ENCODE measurements at regions not wholly inside any gene's neighbourhood (a gene's known extent, or its start where the extent isn't known, plus 50 kb on each side); places are given as distances from the start of the nearest gene placed in this dataset.

DNA sequence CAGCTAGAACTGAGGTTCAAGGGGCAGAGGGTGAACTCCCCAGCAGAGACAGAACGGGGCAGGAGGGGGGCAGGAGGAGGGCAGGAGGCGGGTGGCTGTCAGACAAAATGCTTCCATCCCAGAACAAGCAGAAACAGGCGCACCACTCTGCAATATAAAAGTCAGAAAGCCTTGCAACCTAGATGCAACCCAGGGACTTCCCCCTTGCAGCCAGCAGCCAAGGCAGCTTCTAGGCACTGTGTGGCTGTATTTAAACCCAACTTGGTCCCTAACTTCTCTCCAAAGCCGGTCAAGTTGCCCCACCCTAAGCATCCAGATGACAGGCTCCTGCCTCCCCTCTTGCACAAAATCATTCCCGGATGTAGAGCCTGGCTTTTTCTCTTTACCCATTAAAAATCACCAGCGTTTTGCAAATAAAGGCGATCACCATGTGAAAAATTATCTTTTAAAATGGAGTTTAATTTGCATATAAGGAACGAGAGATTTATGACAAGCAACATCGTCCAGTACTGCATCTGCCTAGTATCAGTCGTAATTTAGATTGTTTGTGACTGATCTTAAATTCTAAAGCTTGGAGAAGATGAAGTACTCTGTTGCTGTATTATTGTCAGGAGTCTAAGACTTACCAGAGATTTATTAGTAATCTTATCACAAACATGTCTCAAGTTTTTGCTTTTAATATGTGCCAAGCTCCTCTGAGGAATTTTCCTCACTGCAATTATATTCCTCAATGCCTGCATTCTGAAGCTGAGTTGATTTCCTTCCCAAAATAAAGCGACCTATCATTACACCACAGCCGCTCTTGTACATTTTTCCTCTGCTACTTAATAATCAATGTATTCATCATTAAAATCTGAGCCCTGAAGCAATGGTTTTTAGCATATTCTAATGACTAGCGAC is 307.1 kb upstream of the ZNF507 start:
- H3K4me3 Mint-ChIP-seq: no peak overlapping the region
- H3K27me3 Mint-ChIP-seq (ENCODE audit: insufficient read depth): peaks cover 1% of the 10 kb centered on the region; the same call in 1 of the 2 replicates
- peaks cover 5% of the 10 kb centered on the region; the same call in 1 of the 2 replicates for H3K9me3 Mint-ChIP-seq
- DNase-seq: no peak
- no peak overlapping the region for H3K27ac Mint-ChIP-seq
- TF ChIP-seq, protein P1, sequence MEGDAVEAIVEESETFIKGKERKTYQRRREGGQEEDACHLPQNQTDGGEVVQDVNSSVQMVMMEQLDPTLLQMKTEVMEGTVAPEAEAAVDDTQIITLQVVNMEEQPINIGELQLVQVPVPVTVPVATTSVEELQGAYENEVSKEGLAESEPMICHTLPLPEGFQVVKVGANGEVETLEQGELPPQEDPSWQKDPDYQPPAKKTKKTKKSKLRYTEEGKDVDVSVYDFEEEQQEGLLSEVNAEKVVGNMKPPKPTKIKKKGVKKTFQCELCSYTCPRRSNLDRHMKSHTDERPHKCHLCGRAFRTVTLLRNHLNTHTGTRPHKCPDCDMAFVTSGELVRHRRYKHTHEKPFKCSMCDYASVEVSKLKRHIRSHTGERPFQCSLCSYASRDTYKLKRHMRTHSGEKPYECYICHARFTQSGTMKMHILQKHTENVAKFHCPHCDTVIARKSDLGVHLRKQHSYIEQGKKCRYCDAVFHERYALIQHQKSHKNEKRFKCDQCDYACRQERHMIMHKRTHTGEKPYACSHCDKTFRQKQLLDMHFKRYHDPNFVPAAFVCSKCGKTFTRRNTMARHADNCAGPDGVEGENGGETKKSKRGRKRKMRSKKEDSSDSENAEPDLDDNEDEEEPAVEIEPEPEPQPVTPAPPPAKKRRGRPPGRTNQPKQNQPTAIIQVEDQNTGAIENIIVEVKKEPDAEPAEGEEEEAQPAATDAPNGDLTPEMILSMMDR (IDR thresholded peaks at IDR 0.05): no peak
- H3K36me3 Mint-ChIP-seq (ENCODE audit: low read depth): no peaks in the 10 kb centered on the region
- H3K4me1 Mint-ChIP-seq (ENCODE audit: low read depth): no peaks in the 10 kb centered on the region

DNA sequence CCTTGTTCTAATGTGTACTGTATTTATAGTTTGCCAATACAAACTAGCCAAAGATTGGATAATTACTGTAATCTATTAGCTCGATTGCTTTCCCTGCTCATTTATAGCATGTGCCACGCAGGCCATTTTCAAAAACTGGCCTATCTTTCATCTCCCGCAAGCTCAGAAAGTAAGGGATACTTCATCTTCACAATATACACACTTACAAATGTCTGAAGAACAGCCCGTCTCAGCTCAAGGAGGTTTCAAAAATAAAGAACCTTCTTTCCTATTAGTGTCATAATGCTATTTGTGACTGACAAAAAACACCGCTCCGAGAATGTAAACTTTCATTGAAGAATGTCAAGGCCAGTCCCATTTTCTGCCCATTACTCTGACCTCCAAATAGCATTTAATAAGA is 306.4 kb upstream of the ZNF507 start:
- H3K4me3 Mint-ChIP-seq: no peak overlapping the region
- H3K27me3 Mint-ChIP-seq (ENCODE audit: insufficient read depth): no peaks in the 10 kb centered on the region
- no peaks in the 10 kb centered on the region for H3K36me3 Mint-ChIP-seq (ENCODE audit: low read depth)
- TF ChIP-seq, protein P1 (IDR thresholded peaks at IDR 0.05): no peak
- no peak overlapping the region for H3K27ac Mint-ChIP-seq
- no peak for DNase-seq
- no peaks in the 10 kb centered on the region for H3K4me1 Mint-ChIP-seq (ENCODE audit: low read depth)
- H3K9me3 Mint-ChIP-seq: peaks cover 5% of the 10 kb centered on the region; the same call in 1 of the 2 replicates

DNA sequence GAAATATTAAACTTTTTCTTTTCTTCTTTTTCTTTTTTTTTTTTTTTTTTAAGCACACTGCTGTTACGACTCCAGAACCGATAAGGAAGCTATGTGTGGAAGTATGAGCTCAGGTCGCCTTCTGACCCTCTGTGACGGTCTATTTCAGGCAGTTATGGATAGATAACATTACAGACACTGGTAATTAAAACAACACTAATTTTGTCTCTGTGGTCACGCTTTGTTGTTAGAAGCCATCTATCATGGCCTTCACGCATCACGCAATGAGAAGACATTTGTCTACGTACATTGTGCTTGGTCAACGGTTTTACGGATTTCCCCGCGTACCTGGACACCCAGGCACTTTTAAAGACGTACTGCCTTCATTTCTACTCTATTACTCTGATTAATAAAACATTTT is 306.0 kb upstream of the ZNF507 start:
- no peaks in the 10 kb centered on the region for H3K27me3 Mint-ChIP-seq (ENCODE audit: insufficient read depth)
- no peak for DNase-seq
- H3K36me3 Mint-ChIP-seq (ENCODE audit: low read depth): no peaks in the 10 kb centered on the region
- no peak overlapping the region for H3K4me3 Mint-ChIP-seq
- no peak overlapping the region for H3K27ac Mint-ChIP-seq
- H3K4me1 Mint-ChIP-seq (ENCODE audit: low read depth): no peaks in the 10 kb centered on the region
- peaks cover under 1% of the 10 kb centered on the region; the same call in 1 of the 2 replicates for H3K9me3 Mint-ChIP-seq
- TF ChIP-seq, protein P1 (IDR thresholded peaks at IDR 0.05): no peak

DNA sequence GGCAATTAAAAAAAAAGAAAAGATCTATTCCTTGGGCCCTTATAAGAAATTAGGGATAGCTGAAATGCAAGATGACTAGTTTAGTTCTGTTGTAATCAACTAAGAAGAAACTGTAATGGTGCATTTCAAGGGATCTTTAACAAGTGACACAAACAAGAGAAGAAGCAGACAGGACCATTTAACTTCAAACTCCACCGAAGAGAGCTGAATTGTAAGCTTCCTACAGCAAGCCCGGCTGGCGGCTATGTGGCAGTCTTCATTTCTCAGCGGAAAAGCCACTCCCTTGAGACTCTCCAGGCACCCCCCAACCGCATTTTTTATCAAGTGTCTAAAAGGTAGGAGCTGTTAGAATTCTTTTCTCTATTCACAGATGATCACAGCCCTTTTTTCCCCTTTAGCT is 305.2 kb upstream of the ZNF507 start:
- TF ChIP-seq, protein P1 (IDR thresholded peaks at IDR 0.05): no peak
- no peak overlapping the region for H3K27ac Mint-ChIP-seq
- no peaks in the 10 kb centered on the region for H3K27me3 Mint-ChIP-seq (ENCODE audit: insufficient read depth)
- H3K9me3 Mint-ChIP-seq: peaks cover under 1% of the 10 kb centered on the region; the same call in 1 of the 2 replicates
- no peaks in the 10 kb centered on the region for H3K36me3 Mint-ChIP-seq (ENCODE audit: low read depth)
- no peak for DNase-seq
- no peaks in the 10 kb centered on the region for H3K4me1 Mint-ChIP-seq (ENCODE audit: low read depth)
- H3K4me3 Mint-ChIP-seq: no peak overlapping the region

DNA sequence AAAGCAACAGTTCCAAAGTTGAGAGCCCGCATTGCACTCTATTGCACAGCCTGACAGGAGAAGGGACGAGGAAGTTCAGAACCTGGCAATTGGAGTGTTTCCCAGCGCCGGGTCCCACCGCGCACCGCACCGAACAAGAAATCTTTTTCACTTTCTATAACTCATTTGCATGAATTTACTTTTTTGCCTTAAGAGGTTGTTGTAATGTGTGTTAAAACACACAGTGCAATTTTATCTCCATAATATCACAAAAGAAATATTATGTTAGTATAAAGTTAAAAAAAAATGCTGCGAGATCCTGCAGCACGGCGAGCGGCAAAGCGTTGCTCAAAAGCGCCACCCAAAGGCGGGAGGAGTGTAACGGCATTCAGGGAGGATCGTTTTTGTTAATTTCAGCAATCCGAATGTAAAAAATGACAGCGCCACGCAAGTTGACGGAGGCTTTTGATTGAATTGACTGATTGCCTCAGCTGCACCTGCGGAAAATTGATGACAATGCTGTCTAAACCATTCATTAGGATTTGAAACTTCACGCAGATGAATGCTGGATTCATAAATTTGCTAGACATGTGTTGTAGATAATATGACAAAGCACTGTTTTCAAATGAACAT is 303.6 kb upstream of the ZNF507 start:
- no peak overlapping the region for H3K27ac Mint-ChIP-seq
- H3K36me3 Mint-ChIP-seq (ENCODE audit: low read depth): no peaks in the 10 kb centered on the region
- no peak for DNase-seq
- peaks cover 15% of the 10 kb centered on the region for H3K9me3 Mint-ChIP-seq
- TF ChIP-seq, protein P1 (IDR thresholded peaks at IDR 0.05): peak; percentile 70
- H3K4me3 Mint-ChIP-seq: peak overlapping the region; percentile 7; the same call in 1 of the 2 replicates
- H3K4me1 Mint-ChIP-seq (ENCODE audit: low read depth): no peaks in the 10 kb centered on the region
- no peaks in the 10 kb centered on the region for H3K27me3 Mint-ChIP-seq (ENCODE audit: insufficient read depth)

All from HFFc6 (cell line).